HEK293T (cell line): ENCODE measurements at regions not wholly inside any gene's neighbourhood (a gene's known extent, or its start where the extent isn't known, plus 50 kb on each side); places are given as distances from the start of the nearest gene placed in this dataset.

Experiments
- CTCF ChIA-PET: fragments of 350-600 bp; formaldehyde crosslinking; extraction: SDS; loops from one replicate; lab custom pipeline; 2021; ENCODE audit warnings: antibody characterized with exemption, inconsistent platforms; lab: Yijun Ruan, JAX
- POLR2A ChIA-PET: fragments of 350-600 bp; formaldehyde crosslinking; extraction: SDS; loops from one replicate; lab custom pipeline; 2020; ENCODE audit warnings: antibody characterized with exemption, inconsistent platforms; lab: Yijun Ruan, JAX
- DNase-seq: peaks from one replicate; pipeline ENCODE4 v3.0.0; 2012; ENCODE audit warnings: mixed read lengths; ENCODE audit errors: extremely low spot score
- ARNT ChIP-seq: fragments of 450-650 bp; IDR thresholded peaks from 2 replicates; pipeline ENCODE4 v1.6.1; 2017; ENCODE audit warnings: mild to moderate bottlenecking
- BHLHE40 ChIP-seq: fragments of 450-650 bp; IDR thresholded peaks from 2 replicates; pipeline ENCODE4 v1.6.1; 2016; ENCODE audit warnings: mild to moderate bottlenecking, moderate library complexity, borderline replicate concordance
- CTBP1 ChIP-seq: fragments of 450-650 bp; IDR thresholded peaks from 2 replicates; pipeline ENCODE4 v1.6.1; 2016; ENCODE audit warnings: borderline replicate concordance
- ELF4 ChIP-seq: fragments of 450-650 bp; IDR thresholded peaks from 2 replicates; pipeline ENCODE4 v1.6.1; 2017; ENCODE audit warnings: antibody characterized with exemption
- FOXA1 ChIP-seq: fragments of 450-650 bp; IDR thresholded peaks from 2 replicates; pipeline ENCODE4 v1.6.1; 2016; ENCODE audit warnings: mild to moderate bottlenecking
- FOXK2 ChIP-seq: fragments of 450-650 bp; IDR thresholded peaks from 2 replicates; pipeline ENCODE4 v1.6.1; 2016; ENCODE audit warnings: mild to moderate bottlenecking
- FOXM1 ChIP-seq: fragments of 450-650 bp; IDR thresholded peaks from 2 replicates; pipeline ENCODE4 v1.6.1; 2017; ENCODE audit warnings: mild to moderate bottlenecking, borderline replicate concordance
- HDGF ChIP-seq: fragments of 450-650 bp; IDR thresholded peaks from 2 replicates; pipeline ENCODE4 v1.6.1; 2017; ENCODE audit warnings: antibody characterized with exemption, borderline replicate concordance
- L3MBTL2 ChIP-seq: fragments of 450-650 bp; conservative IDR thresholded peaks from 2 replicates; pipeline ENCODE4 v1.6.1; 2016; ENCODE audit warnings: mild to moderate bottlenecking
- LEF1 ChIP-seq: fragments of 450-650 bp; IDR thresholded peaks from 2 replicates; pipeline ENCODE4 v1.6.1; 2017; ENCODE audit warnings: mild to moderate bottlenecking, borderline replicate concordance
- NFRKB ChIP-seq: fragments of 450-650 bp; IDR thresholded peaks from 2 replicates; pipeline ENCODE4 v1.6.1; 2016; ENCODE audit warnings: mild to moderate bottlenecking, moderate library complexity
- SP1 ChIP-seq: fragments of 450-650 bp; IDR thresholded peaks from 2 replicates; pipeline ENCODE4 v1.6.1; 2017
- SUZ12 ChIP-seq: fragments of 450-650 bp; IDR thresholded peaks from 2 replicates; pipeline ENCODE4 v1.6.1; 2016; ENCODE audit warnings: mild to moderate bottlenecking
- TARDBP ChIP-seq: fragments of 450-650 bp; IDR thresholded peaks from 2 replicates; pipeline ENCODE4 v1.6.1; 2016
- ZNF384 ChIP-seq: fragments of 450-650 bp; IDR thresholded peaks from 2 replicates; pipeline ENCODE4 v1.6.1; 2016
- TF ChIP-seq, protein P1 (sequence below): fragments of 450-650 bp; IDR thresholded peaks from 2 replicates; pipeline ENCODE4 v1.6.1; 2016

- no peak for DNase-seq
- ChIA-PET POLR2A (no interaction called here), CTCF (no interaction called here)
- TF ChIP-seq FOXK2 (no peak), SUZ12 (no peak), NFRKB (no peak), HDGF (no peak), ELF4 (no peak), ZNF384 (no peak), SP1 (no peak), BHLHE40 (no peak), FOXA1 (no peak), TARDBP (no peak), LEF1 (no peak), CTBP1 (no peak), ARNT (no peak)
- TF ChIP-seq, protein P1, sequence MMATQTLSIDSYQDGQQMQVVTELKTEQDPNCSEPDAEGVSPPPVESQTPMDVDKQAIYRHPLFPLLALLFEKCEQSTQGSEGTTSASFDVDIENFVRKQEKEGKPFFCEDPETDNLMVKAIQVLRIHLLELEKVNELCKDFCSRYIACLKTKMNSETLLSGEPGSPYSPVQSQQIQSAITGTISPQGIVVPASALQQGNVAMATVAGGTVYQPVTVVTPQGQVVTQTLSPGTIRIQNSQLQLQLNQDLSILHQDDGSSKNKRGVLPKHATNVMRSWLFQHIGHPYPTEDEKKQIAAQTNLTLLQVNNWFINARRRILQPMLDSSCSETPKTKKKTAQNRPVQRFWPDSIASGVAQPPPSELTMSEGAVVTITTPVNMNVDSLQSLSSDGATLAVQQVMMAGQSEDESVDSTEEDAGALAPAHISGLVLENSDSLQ = no peak
Observed at GRCh38 chr7:112575864-112576263, 95.1 kb downstream of the LSMEM1 start.

DNA sequence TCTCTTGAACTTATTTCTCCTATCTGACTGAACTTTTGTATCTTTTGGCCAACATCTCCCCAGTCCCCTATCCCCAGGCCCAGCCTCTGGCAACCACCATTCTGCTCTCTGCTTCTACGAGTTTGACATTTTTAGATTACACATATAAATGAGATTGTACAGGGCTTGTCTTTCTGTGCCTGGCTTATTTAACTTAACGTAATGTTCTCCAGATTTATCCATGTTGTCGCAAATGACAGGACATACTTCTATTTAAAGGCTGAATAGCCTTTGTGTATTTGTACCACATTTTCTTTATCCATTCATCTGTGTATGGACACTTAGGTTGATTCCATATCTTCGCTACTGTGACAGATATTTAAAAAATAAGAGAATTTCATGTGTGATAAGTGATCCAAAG, 98.6 kb downstream of the LSMEM1 start:
- DNase-seq = no peak
- ChIA-PET CTCF (no interaction called here), POLR2A (no interaction called here)
- TF ChIP-seq SP1 = no peak
- TF ChIP-seq LEF1 = no peak
- TF ChIP-seq ZNF384 = no peak
- no peak for TF ChIP-seq TARDBP
- no peak for TF ChIP-seq FOXM1
- no peak for TF ChIP-seq FOXK2
- TF ChIP-seq L3MBTL2 = no peak
- no peak for TF ChIP-seq HDGF
- TF ChIP-seq SUZ12 = no peak
- TF ChIP-seq, protein P1 = no peak
- TF ChIP-seq FOXA1 = no peak
- no peak for TF ChIP-seq BHLHE40
- no peak for TF ChIP-seq ARNT

- DNase-seq = no peak
- TF ChIP-seq HDGF (no peak), ELF4 (no peak), L3MBTL2 (no peak), CTBP1 (no peak), BHLHE40 (no peak), NFRKB (no peak), TARDBP (no peak)
- POLR2A ChIA-PET = no interaction called here
- CTCF ChIA-PET = no interaction called here
Observed at GRCh38 chr7:112580717-112581435, 100.1 kb downstream of the LSMEM1 start.

- CTCF ChIA-PET = no interaction called here
- POLR2A ChIA-PET = no interaction called here
- no peak for DNase-seq
- TF ChIP-seq ARNT (no peak), FOXA1 (no peak), TARDBP (no peak), NFRKB (no peak), FOXK2 (no peak), SP1 (no peak), ELF4 (no peak), BHLHE40 (no peak), L3MBTL2 (no peak), HDGF (no peak), FOXM1 (no peak), LEF1 (no peak), SUZ12 (no peak)
- TF ChIP-seq, protein P1 = no peak
Observed at GRCh38 chr7:112581529-112581928, 100.7 kb downstream of the LSMEM1 start.

GRCh38 chr7:112584290-112584689, 103.5 kb downstream of the LSMEM1 start:
- no peak for DNase-seq
- CTCF ChIA-PET = no interaction called here

More at GRCh38 chr7:112584290-112584689, 103.5 kb downstream of the LSMEM1 start:
- TF ChIP-seq FOXK2 (no peak), FOXA1 (no peak), SP1 (no peak), NFRKB (no peak), L3MBTL2 (no peak), ARNT (no peak), ZNF384 (no peak), CTBP1 (no peak), HDGF (no peak), FOXM1 (no peak), ELF4 (no peak), LEF1 (no peak), BHLHE40 (no peak), SUZ12 (no peak), TARDBP (no peak)
- TF ChIP-seq, protein P1 = no peak
- POLR2A ChIA-PET = no interaction called here
